GM23338 (cell line): ENCODE measurements at regions not wholly inside any gene's neighbourhood (a gene's known extent, or its start where the extent isn't known, plus 50 kb on each side); places are given as distances from the start of the nearest gene placed in this dataset.

Source experiments
- ATAC-seq: fragments of 200-7000 bp; cut with Tn5 transposase; 3 replicates; pipeline ENCODE4 v1.9.1; 2020
- DNase-seq: peaks from one replicate; pipeline ENCODE4 v3.0.0-alpha.2; 2015; ENCODE audit warnings: low spot score
- H2AFZ ChIP-seq: fragments of 200-600 bp; sonication (generic); 2 replicates; pipeline ENCODE4 v1.8.0; 2016; ENCODE audit warnings: antibody characterized with exemption, mild to moderate bottlenecking, moderate library complexity
- H3F3A ChIP-seq: fragments of 200-600 bp; sonication (generic); replicated peaks from 2 replicates; pipeline ENCODE4 v1.8.0; 2017; ENCODE audit warnings: antibody characterized with exemption, mixed run types, low read depth
- H3K27ac ChIP-seq: fragments of 200-600 bp; sonication (generic); 2 replicates; pipeline ENCODE4 v1.6.1; 2016; ENCODE audit warnings: low read depth
- H3K27me3 ChIP-seq: fragments of 200-600 bp; sonication (generic); 2 replicates; pipeline ENCODE4 v1.8.0; 2016; ENCODE audit warnings: mild to moderate bottlenecking, mixed run types, moderate library complexity; ENCODE audit not compliant: insufficient read depth
- H3K36me3 ChIP-seq: fragments of 200-600 bp; sonication (generic); 2 replicates; pipeline ENCODE4 v1.8.0; 2016; ENCODE audit warnings: mild to moderate bottlenecking; ENCODE audit not compliant: insufficient read depth
- H3K4me1 ChIP-seq: fragments of 200-600 bp; sonication (generic); 2 replicates; pipeline ENCODE4 v1.8.0; 2016; ENCODE audit warnings: mild to moderate bottlenecking, moderate library complexity; ENCODE audit not compliant: insufficient read depth
- H3K4me2 ChIP-seq: fragments of 200-600 bp; sonication (generic); 2 replicates; pipeline ENCODE4 v1.7.1; 2017; ENCODE audit warnings: mixed run types
- H3K4me3 ChIP-seq: fragments of 200-600 bp; sonication (generic); 2 replicates; pipeline ENCODE4 v1.6.1; 2016; ENCODE audit warnings: mixed run types
- H3K79me2 ChIP-seq: fragments of 200-600 bp; sonication (generic); replicated peaks from 2 replicates; pipeline ENCODE4 v1.8.0; 2017; ENCODE audit warnings: mild to moderate bottlenecking; ENCODE audit not compliant: insufficient read depth
- H3K9me2 ChIP-seq: fragments of 200-600 bp; sonication (generic); 2 replicates; pipeline ENCODE4 v1.8.0; 2017; ENCODE audit not compliant: insufficient read depth
- H4K20me1 ChIP-seq: fragments of 200-600 bp; sonication (generic); replicated peaks from 2 replicates; pipeline ENCODE4 v1.8.0; 2017; ENCODE audit warnings: mild to moderate bottlenecking; ENCODE audit not compliant: insufficient read depth
- H3K27ac Mint-ChIP-seq: 2 replicates; pipeline ENCODE4 v1.8.0; 2020; ENCODE audit warnings: inconsistent platforms, mild to moderate bottlenecking, moderate library complexity, mixed read lengths
- H3K27me3 Mint-ChIP-seq: 3 replicates; pipeline ENCODE4 v1.8.0; 2022; ENCODE audit warnings: low read depth, mild to moderate bottlenecking, moderate library complexity, mixed read lengths, inconsistent platforms; ENCODE audit not compliant: insufficient read depth, poor library complexity
- H3K36me3 Mint-ChIP-seq: 3 replicates; pipeline ENCODE4 v1.8.0; 2021; ENCODE audit warnings: low read depth, mild to moderate bottlenecking, inconsistent platforms, moderate library complexity, mixed read lengths
- H3K4me1 Mint-ChIP-seq: 3 replicates; pipeline ENCODE4 v1.8.0; 2020; ENCODE audit warnings: mild to moderate bottlenecking, inconsistent platforms, mixed read lengths
- H3K4me3 Mint-ChIP-seq: 3 replicates; pipeline ENCODE4 v1.8.0; 2021; ENCODE audit warnings: moderate library complexity, mild to moderate bottlenecking, inconsistent platforms, mixed read lengths
- H3K9me3 Mint-ChIP-seq: 3 replicates; pipeline ENCODE4 v1.8.0; 2020; ENCODE audit warnings: moderate library complexity, mild to moderate bottlenecking, inconsistent platforms, mixed read lengths
- CREB1 ChIP-seq: fragments of 250-450 bp; sonication (Bioruptor Pico); IDR thresholded peaks from 2 replicates; pipeline ENCODE4 v1.5.0; 2020; ENCODE audit warnings: low read depth, mild to moderate bottlenecking, moderate library complexity
- TF ChIP-seq, protein P1 (sequence below): IDR thresholded peaks from one replicate; pipeline ENCODE4 v1.6.1; 2018; ENCODE audit warnings: antibody characterized with exemption; ENCODE audit not compliant: unreplicated experiment
- TF ChIP-seq, protein P2 (sequence below): fragments of 250-450 bp; sonication (Bioruptor Pico); IDR thresholded peaks from 2 replicates; pipeline ENCODE4 v1.5.0; 2020; ENCODE audit warnings: mild to moderate bottlenecking, moderate library complexity

DNA sequence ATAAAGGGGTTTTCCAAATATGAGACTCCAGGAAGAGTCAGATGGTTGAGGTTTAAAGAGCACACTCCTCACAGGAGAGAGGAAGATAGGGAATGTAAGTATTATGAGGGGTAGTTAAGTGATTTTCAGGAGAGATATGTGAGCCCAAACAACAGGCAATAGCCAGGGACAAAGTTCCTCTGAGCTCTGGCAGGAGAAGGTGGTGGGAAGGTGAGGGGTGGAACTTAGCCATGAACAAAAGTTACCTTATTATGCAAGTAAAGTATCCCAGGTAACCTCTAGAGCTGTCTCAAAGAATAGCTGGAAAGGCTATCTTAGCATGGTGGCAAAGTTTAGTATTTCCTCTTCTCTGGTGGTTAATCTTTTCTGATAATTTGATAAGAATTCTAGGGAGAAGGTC is 450.5 kb upstream of the PTPRD start:
- Histone ChIP-seq H3F3A (no peaks in the 10 kb centered on the region), H2AFZ (0 out of 2 replicates have a peak overlapping the region, but pooled peaks have one; percentile 44), H4K20me1 (no peaks in the 10 kb centered on the region), H3K36me3 (no peaks in the 10 kb centered on the region), H3K4me2 (no peak overlapping the region), H3K4me3 (no peak overlapping the region), H3K9me2 (no peaks in the 10 kb centered on the region), H3K27ac (no peak overlapping the region), H3K4me1 (peaks cover 6% of the 10 kb centered on the region), H3K79me2 (no peaks in the 10 kb centered on the region), H3K27me3 (no peaks in the 10 kb centered on the region)
- Mint-ChIP-seq H3K27me3 (no peaks in the 10 kb centered on the region), H3K36me3 (no peaks in the 10 kb centered on the region), H3K27ac (no peak overlapping the region; the same call in 1 of the 2 replicates), H3K4me3 (no peak overlapping the region), H3K4me1 (peaks cover 6% of the 10 kb centered on the region), H3K9me3 (no peaks in the 10 kb centered on the region)
- ATAC-seq, result peak; percentile 22; the same call in 1 of the 3 replicates
- DNase-seq, result no peak
- no peak for TF ChIP-seq CREB1 (CRISPR knock-in tag)
- TF ChIP-seq, protein P1, sequence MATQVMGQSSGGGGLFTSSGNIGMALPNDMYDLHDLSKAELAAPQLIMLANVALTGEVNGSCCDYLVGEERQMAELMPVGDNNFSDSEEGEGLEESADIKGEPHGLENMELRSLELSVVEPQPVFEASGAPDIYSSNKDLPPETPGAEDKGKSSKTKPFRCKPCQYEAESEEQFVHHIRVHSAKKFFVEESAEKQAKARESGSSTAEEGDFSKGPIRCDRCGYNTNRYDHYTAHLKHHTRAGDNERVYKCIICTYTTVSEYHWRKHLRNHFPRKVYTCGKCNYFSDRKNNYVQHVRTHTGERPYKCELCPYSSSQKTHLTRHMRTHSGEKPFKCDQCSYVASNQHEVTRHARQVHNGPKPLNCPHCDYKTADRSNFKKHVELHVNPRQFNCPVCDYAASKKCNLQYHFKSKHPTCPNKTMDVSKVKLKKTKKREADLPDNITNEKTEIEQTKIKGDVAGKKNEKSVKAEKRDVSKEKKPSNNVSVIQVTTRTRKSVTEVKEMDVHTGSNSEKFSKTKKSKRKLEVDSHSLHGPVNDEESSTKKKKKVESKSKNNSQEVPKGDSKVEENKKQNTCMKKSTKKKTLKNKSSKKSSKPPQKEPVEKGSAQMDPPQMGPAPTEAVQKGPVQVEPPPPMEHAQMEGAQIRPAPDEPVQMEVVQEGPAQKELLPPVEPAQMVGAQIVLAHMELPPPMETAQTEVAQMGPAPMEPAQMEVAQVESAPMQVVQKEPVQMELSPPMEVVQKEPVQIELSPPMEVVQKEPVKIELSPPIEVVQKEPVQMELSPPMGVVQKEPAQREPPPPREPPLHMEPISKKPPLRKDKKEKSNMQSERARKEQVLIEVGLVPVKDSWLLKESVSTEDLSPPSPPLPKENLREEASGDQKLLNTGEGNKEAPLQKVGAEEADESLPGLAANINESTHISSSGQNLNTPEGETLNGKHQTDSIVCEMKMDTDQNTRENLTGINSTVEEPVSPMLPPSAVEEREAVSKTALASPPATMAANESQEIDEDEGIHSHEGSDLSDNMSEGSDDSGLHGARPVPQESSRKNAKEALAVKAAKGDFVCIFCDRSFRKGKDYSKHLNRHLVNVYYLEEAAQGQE, result no peak
- TF ChIP-seq, protein P2, sequence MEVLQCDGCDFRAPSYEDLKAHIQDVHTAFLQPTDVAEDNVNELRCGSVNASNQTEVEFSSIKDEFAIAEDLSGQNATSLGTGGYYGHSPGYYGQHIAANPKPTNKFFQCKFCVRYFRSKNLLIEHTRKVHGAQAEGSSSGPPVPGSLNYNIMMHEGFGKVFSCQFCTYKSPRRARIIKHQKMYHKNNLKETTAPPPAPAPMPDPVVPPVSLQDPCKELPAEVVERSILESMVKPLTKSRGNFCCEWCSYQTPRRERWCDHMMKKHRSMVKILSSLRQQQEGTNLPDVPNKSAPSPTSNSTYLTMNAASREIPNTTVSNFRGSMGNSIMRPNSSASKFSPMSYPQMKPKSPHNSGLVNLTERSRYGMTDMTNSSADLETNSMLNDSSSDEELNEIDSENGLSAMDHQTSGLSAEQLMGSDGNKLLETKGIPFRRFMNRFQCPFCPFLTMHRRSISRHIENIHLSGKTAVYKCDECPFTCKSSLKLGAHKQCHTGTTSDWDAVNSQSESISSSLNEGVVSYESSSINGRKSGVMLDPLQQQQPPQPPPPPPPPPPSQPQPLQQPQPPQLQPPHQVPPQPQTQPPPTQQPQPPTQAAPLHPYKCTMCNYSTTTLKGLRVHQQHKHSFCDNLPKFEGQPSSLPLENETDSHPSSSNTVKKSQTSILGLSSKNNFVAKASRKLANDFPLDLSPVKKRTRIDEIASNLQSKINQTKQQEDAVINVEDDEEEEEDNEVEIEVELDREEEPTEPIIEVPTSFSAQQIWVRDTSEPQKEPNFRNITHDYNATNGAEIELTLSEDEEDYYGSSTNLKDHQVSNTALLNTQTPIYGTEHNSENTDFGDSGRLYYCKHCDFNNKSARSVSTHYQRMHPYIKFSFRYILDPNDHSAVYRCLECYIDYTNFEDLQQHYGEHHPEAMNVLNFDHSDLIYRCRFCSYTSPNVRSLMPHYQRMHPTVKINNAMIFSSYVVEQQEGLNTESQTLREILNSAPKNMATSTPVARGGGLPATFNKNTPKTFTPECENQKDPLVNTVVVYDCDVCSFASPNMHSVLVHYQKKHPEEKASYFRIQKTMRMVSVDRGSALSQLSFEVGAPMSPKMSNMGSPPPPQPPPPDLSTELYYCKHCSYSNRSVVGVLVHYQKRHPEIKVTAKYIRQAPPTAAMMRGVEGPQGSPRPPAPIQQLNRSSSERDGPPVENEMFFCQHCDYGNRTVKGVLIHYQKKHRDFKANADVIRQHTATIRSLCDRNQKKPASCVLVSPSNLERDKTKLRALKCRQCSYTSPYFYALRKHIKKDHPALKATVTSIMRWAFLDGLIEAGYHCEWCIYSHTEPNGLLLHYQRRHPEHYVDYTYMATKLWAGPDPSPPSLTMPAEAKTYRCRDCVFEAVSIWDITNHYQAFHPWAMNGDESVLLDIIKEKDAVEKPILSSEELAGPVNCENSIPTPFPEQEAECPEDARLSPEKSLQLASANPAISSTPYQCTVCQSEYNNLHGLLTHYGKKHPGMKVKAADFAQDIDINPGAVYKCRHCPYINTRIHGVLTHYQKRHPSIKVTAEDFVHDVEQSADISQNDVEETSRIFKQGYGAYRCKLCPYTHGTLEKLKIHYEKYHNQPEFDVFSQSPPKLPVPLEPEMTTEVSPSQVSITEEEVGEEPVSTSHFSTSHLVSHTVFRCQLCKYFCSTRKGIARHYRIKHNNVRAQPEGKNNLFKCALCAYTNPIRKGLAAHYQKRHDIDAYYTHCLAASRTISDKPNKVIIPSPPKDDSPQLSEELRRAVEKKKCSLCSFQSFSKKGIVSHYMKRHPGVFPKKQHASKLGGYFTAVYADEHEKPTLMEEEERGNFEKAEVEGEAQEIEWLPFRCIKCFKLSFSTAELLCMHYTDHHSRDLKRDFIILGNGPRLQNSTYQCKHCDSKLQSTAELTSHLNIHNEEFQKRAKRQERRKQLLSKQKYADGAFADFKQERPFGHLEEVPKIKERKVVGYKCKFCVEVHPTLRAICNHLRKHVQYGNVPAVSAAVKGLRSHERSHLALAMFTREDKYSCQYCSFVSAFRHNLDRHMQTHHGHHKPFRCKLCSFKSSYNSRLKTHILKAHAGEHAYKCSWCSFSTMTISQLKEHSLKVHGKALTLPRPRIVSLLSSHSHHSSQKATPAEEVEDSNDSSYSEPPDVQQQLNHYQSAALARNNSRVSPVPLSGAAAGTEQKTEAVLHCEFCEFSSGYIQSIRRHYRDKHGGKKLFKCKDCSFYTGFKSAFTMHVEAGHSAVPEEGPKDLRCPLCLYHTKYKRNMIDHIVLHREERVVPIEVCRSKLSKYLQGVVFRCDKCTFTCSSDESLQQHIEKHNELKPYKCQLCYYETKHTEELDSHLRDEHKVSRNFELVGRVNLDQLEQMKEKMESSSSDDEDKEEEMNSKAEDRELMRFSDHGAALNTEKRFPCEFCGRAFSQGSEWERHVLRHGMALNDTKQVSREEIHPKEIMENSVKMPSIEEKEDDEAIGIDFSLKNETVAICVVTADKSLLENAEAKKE (CRISPR knock-in tag), result 0 out of 2 replicates have a peak, but pooled peaks have one; percentile 22
